H1 (cell line): ENCODE measurements at regions not wholly inside any gene's neighbourhood (a gene's known extent, or its start where the extent isn't known, plus 50 kb on each side); places are given as distances from the start of the nearest gene placed in this dataset.

ENCODE experiments used
- CTCF ChIA-PET: fragments of 300-600 bp; sonication (Branson Sonifier 250); formaldehyde crosslinking; loops from one replicate; lab custom pipeline; 2021; ENCODE audit not compliant: partially characterized antibody; lab: Charles Lee
- POLR2A ChIA-PET: fragments of 300-600 bp; sonication (Branson Sonifier 250); formaldehyde crosslinking; loops from one replicate; lab custom pipeline; 2021; ENCODE audit warnings: inconsistent platforms; ENCODE audit not compliant: partially characterized antibody; lab: Charles Lee
- DNase-seq, 2 experiments: peaks; one replicate each; pipeline versions ENCODE4 v3.0.0 to v3.0.0-alpha.2; 2010 to 2022; ENCODE audit warnings: low spot score in 2 of 2, low read depth in 1 of 2, mixed read lengths in 1 of 2
- FAIRE-seq: peaks from 2 replicates; lab custom pipeline; 2011; peaks lifted over from hg19 to GRCh38; lab: Jason Lieb, UNC
- H2AFZ ChIP-seq: 2 replicates; pipeline ENCODE4 v1.8.1; 2012; ENCODE audit warnings: low read length, inconsistent platforms
- H2AK5ac ChIP-seq: 2 replicates; pipeline ENCODE4 v1.6.1; 2013; ENCODE audit warnings: low read depth, low read length
- H2BK120ac ChIP-seq: replicated peaks from 2 replicates; pipeline ENCODE3; 2013; ENCODE audit warnings: low read depth, low read length, inconsistent platforms
- H2BK12ac ChIP-seq: 2 replicates; pipeline ENCODE4 v1.6.1; 2013; ENCODE audit warnings: low read depth, low read length
- H2BK15ac ChIP-seq: 2 replicates; pipeline ENCODE4 v1.6.1; 2013; ENCODE audit warnings: low read length
- H2BK20ac ChIP-seq: 2 replicates; pipeline ENCODE4 v1.6.1; 2013; ENCODE audit warnings: low read length
- H2BK5ac ChIP-seq: 2 replicates; pipeline ENCODE4 v1.6.1; 2013; ENCODE audit warnings: low read depth, low read length
- H3K14ac ChIP-seq: 2 replicates; pipeline ENCODE4 v1.6.1; 2013; ENCODE audit warnings: inconsistent platforms; ENCODE audit not compliant: insufficient read length
- H3K18ac ChIP-seq: 2 replicates; pipeline ENCODE4 v1.6.1; 2013; ENCODE audit warnings: low read length; ENCODE audit errors: extremely low read depth
- H3K23ac ChIP-seq: 2 replicates; pipeline ENCODE4 v1.6.1; 2013; ENCODE audit warnings: inconsistent platforms; ENCODE audit not compliant: insufficient read length
- H3K23me2 ChIP-seq: 2 replicates; pipeline ENCODE4 v1.6.1; 2013; ENCODE audit warnings: low read depth, low read length
- H3K27ac ChIP-seq: 2 replicates; pipeline ENCODE4 v1.6.1; 2011; ENCODE audit warnings: low read depth, low read length, inconsistent platforms
- H3K27me3 ChIP-seq, 4 experiments: replicated peaks in 1 of 4; 1 replicate in 1 of 4; 2 replicates in 3 of 4; pipeline versions ENCODE4 v1.6.1 to v1.8.1; 2011 to 2013; ENCODE audit warnings: low read length in 3 of 4, mild to moderate bottlenecking in 3 of 4, inconsistent platforms in 2 of 4, mixed read lengths in 2 of 4, moderate library complexity in 1 of 4; ENCODE audit not compliant: control insufficient read depth in 3 of 4, insufficient read depth in 3 of 4; ENCODE audit errors: extremely low read depth in 1 of 4
- H3K36me3 ChIP-seq, 4 experiments: 2 replicates each; pipeline versions ENCODE4 v1.6.1 to v1.8.1; 2011 to 2013; ENCODE audit warnings: mild to moderate bottlenecking in 4 of 4, low read length in 3 of 4, moderate library complexity in 2 of 4, control low read depth in 1 of 4, inconsistent platforms in 1 of 4; ENCODE audit not compliant: insufficient read depth in 4 of 4, control insufficient read depth in 2 of 4
- H3K4ac ChIP-seq: replicated peaks from 2 replicates; pipeline ENCODE3; 2013; ENCODE audit warnings: low read length, low read depth, mixed read lengths, inconsistent platforms; ENCODE audit not compliant: insufficient read length
- H3K4me1 ChIP-seq, 4 experiments: replicated peaks in 1 of 4; 1 replicate in 1 of 4; 2 replicates in 3 of 4; pipeline versions ENCODE4 v1.6.1 to v1.8.1; 2011 to 2013; ENCODE audit warnings: low read length in 3 of 4, inconsistent platforms in 2 of 4, mixed read lengths in 1 of 4; ENCODE audit not compliant: insufficient read depth in 4 of 4, control insufficient read depth in 3 of 4
- H3K4me2 ChIP-seq, 2 experiments: 2 replicates each; pipeline versions ENCODE4 v1.6.1 to v1.8.1; 2011 to 2013; ENCODE audit warnings: low read depth in 2 of 2, low read length in 2 of 2, control low read depth in 1 of 2, inconsistent platforms in 1 of 2, mild to moderate bottlenecking in 1 of 2; ENCODE audit not compliant: insufficient read depth in 1 of 2
- H3K4me3 ChIP-seq, 4 experiments: fragments of 200-600, 300-600 bp in 1 of 4; sonication (generic), shearing (Covaris generic), sonication (Bioruptor Twin) in 1 of 4; 2 replicates each; pipeline versions ENCODE4 v1.5.1 to v1.8.1; 2011 to 2016; ENCODE audit warnings: low read length in 4 of 4, low read depth in 3 of 4, control low read depth in 2 of 4, inconsistent platforms in 2 of 4, mild to moderate bottlenecking in 2 of 4, mixed read lengths in 1 of 4, moderate library complexity in 1 of 4; ENCODE audit not compliant: insufficient read depth in 2 of 4; ENCODE audit errors: extremely low read depth in 1 of 4
- H3K56ac ChIP-seq: replicated peaks from 2 replicates; pipeline ENCODE3; 2013; ENCODE audit warnings: low read depth, mild to moderate bottlenecking, mixed read lengths, low read length, inconsistent platforms; ENCODE audit not compliant: insufficient read length
- H3K79me1 ChIP-seq: 2 replicates; pipeline ENCODE4 v1.6.1; 2013; ENCODE audit warnings: low read depth, low read length, control low read depth
- H3K79me2 ChIP-seq, 2 experiments: 2 replicates each; pipeline versions ENCODE4 v1.6.1 to v1.8.1; 2012 to 2013; ENCODE audit warnings: low read length in 2 of 2, mild to moderate bottlenecking in 2 of 2, inconsistent platforms in 1 of 2; ENCODE audit not compliant: insufficient read depth in 2 of 2, control insufficient read depth in 1 of 2
- H3K9ac ChIP-seq, 4 experiments: replicated peaks in 1 of 4; 1 replicate in 1 of 4; 2 replicates in 3 of 4; pipeline versions ENCODE4 v1.6.1 to v1.8.1; 2011 to 2013; ENCODE audit warnings: low read depth in 3 of 4, low read length in 3 of 4, control low read depth in 2 of 4, mild to moderate bottlenecking in 2 of 4, moderate library complexity in 2 of 4, inconsistent platforms in 1 of 4; ENCODE audit errors: extremely low read depth in 1 of 4
- H3K9me3 ChIP-seq, 2 experiments: 2 replicates each; pipeline versions ENCODE4 v1.6.1 to v1.8.1; 2012 to 2013; ENCODE audit warnings: mild to moderate bottlenecking in 2 of 2, moderate library complexity in 2 of 2, control low read depth in 1 of 2, inconsistent platforms in 1 of 2, low read depth in 1 of 2, low read length in 1 of 2, mixed read lengths in 1 of 2; ENCODE audit not compliant: insufficient read depth in 2 of 2
- H4K20me1 ChIP-seq, 2 experiments: replicated peaks in 1 of 2; 2 replicates each; pipeline versions ENCODE3 to v1.8.1; 2011 to 2013; ENCODE audit warnings: inconsistent platforms in 2 of 2, low read length in 2 of 2, mild to moderate bottlenecking in 1 of 2; ENCODE audit not compliant: insufficient read depth in 2 of 2, control insufficient read depth in 1 of 2
- H4K5ac ChIP-seq: 2 replicates; pipeline ENCODE4 v1.6.1; 2013; ENCODE audit warnings: low read length, low read depth, mixed read lengths, inconsistent platforms; ENCODE audit not compliant: insufficient read length
- H4K8ac ChIP-seq: 2 replicates; pipeline ENCODE4 v1.8.0; 2013; ENCODE audit warnings: mild to moderate bottlenecking, moderate library complexity, low read length, inconsistent platforms; ENCODE audit not compliant: insufficient read depth; ENCODE audit errors: extremely low read depth
- H4K91ac ChIP-seq: replicated peaks from 2 replicates; pipeline ENCODE3; 2013; ENCODE audit warnings: low read length, mixed read lengths, inconsistent platforms; ENCODE audit not compliant: insufficient read length
- CBX8 ChIP-seq: fragments of 300-800, 300-1000 bp; sonication (generic); IDR thresholded peaks from 2 replicates; pipeline ENCODE4 v1.7.1; 2016; ENCODE audit warnings: low read depth, low read length, borderline replicate concordance
- CHD2 ChIP-seq: IDR thresholded peaks from 2 replicates; pipeline ENCODE4 v1.6.1; 2012; ENCODE audit warnings: low read length, improper control_type of control experiment
- CREB1 ChIP-seq: IDR thresholded peaks from 2 replicates; pipeline ENCODE4 v1.6.1; 2012; ENCODE audit warnings: inconsistent platforms
- CTCF ChIP-seq, 3 experiments: IDR thresholded peaks; 1 replicate in 2 of 3; 2 replicates in 1 of 3; pipeline versions ENCODE4 v1.5.1 to v1.6.1; 2011; ENCODE audit warnings: low read length in 3 of 3, mild to moderate bottlenecking in 3 of 3, inconsistent platforms in 2 of 3, low read depth in 1 of 3, moderate library complexity in 1 of 3; ENCODE audit not compliant: insufficient read depth in 1 of 3; ENCODE audit errors: control extremely low read depth in 1 of 3
- EGR1 ChIP-seq: IDR thresholded peaks from 2 replicates; pipeline ENCODE4 v1.6.1; 2011; ENCODE audit warnings: low read depth, low read length, borderline replicate concordance
- RBBP5 ChIP-seq: IDR thresholded peaks from 2 replicates; pipeline ENCODE4 v1.7.1; 2012; ENCODE audit warnings: low read depth, mild to moderate bottlenecking, inconsistent platforms, low read length, moderate library complexity, borderline replicate concordance
- SP4 ChIP-seq: IDR thresholded peaks from 2 replicates; pipeline ENCODE4 v1.6.1; 2012; ENCODE audit warnings: low read length, inconsistent platforms
- SRF ChIP-seq: IDR thresholded peaks from 2 replicates; pipeline ENCODE4 v1.6.1; 2011; ENCODE audit warnings: mild to moderate bottlenecking, low read depth, low read length, moderate library complexity
- TEAD4 ChIP-seq: IDR thresholded peaks from 2 replicates; pipeline ENCODE4 v1.6.1; 2012; ENCODE audit warnings: low read depth, low read length, inconsistent platforms, mixed read lengths
- WGBS, 2 experiments: shearing (Covaris generic) in 1 of 2; methylation state at CpG; one replicate each; pipeline versions ENCODE4 v1.1.6 to v1.1.7; 2013 to 2015; ENCODE audit warnings: low lambda C conversion rate in 2 of 2, mixed read lengths in 2 of 2, inconsistent platforms in 1 of 2, low coverage in 1 of 2, missing lambda C conversion rate in 1 of 2; ENCODE audit not compliant: insufficient replicate concordance in 2 of 2, insufficient coverage in 1 of 2, insufficient read length in 1 of 2; ENCODE audit errors: extremely low coverage in 1 of 2, missing lambda C conversion rate in 1 of 2; 5-methylcytosine and 5-hydroxymethylcytosine counted together

GRCh38 chr2:239853121-239853520 lies 172.0 kb downstream of the NDUFA10 start:
- Histone ChIP-seq H4K5ac (no peak overlapping the region), H2AFZ (no peak overlapping the region), H3K56ac (no peak overlapping the region), H2BK5ac (no peak overlapping the region), H3K14ac (no peak overlapping the region), H3K36me3 (no peaks in the 10 kb centered on the region), H4K8ac (no peak overlapping the region), H3K4me1 (no peaks in the 10 kb centered on the region), H3K79me1 (no peaks in the 10 kb centered on the region), H3K4ac (no peak overlapping the region), H3K23ac (no peak overlapping the region), H4K91ac (no peak overlapping the region), H4K20me1 (no peaks in the 10 kb centered on the region), H3K9ac (no peak overlapping the region), H3K4me3 (no peak overlapping the region), H2AK5ac (no peak overlapping the region), H2BK120ac (no peak overlapping the region), H3K23me2 (no peaks in the 10 kb centered on the region), H3K9me3 (peaks cover 8 to 18% of the 10 kb centered on the region in 2 experiments), H2BK15ac (no peak overlapping the region), H2BK20ac (no peak overlapping the region), H2BK12ac (no peak overlapping the region), H3K18ac (no peak overlapping the region), H3K27ac (no peak overlapping the region), H3K79me2 (no peaks in the 10 kb centered on the region), H3K27me3 (no peaks in the 10 kb centered on the region), H3K4me2 (no peak overlapping the region)
- 88% methylated on average over 7 of the region's 8 CpGs; no CpG with 5 or more reads in 1 of the 2 experiments for WGBS, 2 experiments
- POLR2A ChIA-PET = no interaction called here
- DNase-seq (no peak), FAIRE-seq (no peak)
- CTCF ChIA-PET = no interaction called here
- TF ChIP-seq CHD2 (no peak), CTCF (IDR thresholded peaks at IDR 0.05; ENCODE audit: control extremely low read depth in 1 of 3, insufficient read depth in 1 of 3, low read depth in 1 of 3, low read length in 3 of 3) (no peak), TEAD4 (no peak), CREB1 (no peak), SRF (no peak), RBBP5 (no peak), EGR1 (no peak), SP4 (no peak), CBX8 (no peak)
